ENCODE measurements at regions not wholly inside any gene's neighbourhood (a gene's known extent, or its start where the extent isn't known, plus 50 kb on each side); places are given as distances from the start of the nearest gene placed in this dataset.

DNA sequence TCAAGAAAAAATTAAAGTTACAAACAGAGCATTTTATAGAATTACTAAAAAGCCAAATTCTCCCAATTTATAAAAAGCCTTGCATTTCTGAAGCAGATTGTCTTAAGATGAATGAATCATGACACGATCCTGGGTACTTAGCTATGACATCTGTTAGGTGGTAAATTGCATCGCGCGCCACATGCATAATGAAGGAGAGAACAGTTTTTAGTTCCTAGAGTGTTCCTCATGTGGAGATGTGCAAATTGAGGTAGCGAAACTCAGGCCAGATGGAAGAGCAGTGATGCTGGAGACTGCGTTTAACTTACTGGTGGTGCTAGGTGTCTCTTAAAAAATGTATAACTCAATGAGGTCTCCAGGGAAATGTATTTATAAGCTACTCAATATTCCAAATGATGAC lies 516.1 kb downstream of the EFNA5 start:
- H3K27ac ChIP-seq, result no peak overlapping the region
- H3K27me3 ChIP-seq, result no peaks in the 10 kb centered on the region
- no peak overlapping the region for H3K4me3 ChIP-seq
- H3K36me3 ChIP-seq, result no peaks in the 10 kb centered on the region
- H3K4me1 ChIP-seq, result no peaks in the 10 kb centered on the region
- TF ChIP-seq, protein P1, sequence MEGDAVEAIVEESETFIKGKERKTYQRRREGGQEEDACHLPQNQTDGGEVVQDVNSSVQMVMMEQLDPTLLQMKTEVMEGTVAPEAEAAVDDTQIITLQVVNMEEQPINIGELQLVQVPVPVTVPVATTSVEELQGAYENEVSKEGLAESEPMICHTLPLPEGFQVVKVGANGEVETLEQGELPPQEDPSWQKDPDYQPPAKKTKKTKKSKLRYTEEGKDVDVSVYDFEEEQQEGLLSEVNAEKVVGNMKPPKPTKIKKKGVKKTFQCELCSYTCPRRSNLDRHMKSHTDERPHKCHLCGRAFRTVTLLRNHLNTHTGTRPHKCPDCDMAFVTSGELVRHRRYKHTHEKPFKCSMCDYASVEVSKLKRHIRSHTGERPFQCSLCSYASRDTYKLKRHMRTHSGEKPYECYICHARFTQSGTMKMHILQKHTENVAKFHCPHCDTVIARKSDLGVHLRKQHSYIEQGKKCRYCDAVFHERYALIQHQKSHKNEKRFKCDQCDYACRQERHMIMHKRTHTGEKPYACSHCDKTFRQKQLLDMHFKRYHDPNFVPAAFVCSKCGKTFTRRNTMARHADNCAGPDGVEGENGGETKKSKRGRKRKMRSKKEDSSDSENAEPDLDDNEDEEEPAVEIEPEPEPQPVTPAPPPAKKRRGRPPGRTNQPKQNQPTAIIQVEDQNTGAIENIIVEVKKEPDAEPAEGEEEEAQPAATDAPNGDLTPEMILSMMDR (IDR thresholded peaks at IDR 0.05), result no peak
- H3K9me3 ChIP-seq, result no peaks in the 10 kb centered on the region
- no peak for DNase-seq (ENCODE audit: low spot score)

DNA sequence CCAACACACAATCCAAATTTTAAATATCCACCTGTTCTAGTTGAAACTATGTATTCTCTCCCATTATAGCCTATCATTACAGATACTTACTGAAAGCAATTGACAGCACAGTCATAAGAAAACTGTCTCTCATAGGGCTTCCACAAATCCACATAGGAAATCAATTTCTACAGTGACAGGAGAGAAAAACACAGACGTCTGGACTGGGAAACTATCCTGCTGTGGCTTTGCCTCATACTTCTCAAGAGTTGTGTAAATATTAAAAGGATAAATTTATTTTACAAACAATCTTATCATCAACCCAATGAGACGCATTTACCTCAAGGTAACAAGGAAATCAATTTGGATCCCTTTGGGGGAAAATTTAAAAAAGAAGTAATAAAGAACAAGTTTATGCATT lies 517.5 kb downstream of the EFNA5 start:
- no peak overlapping the region for H3K27ac ChIP-seq
- no peaks in the 10 kb centered on the region for H3K9me3 ChIP-seq
- no peaks in the 10 kb centered on the region for H3K36me3 ChIP-seq
- no peaks in the 10 kb centered on the region for H3K4me1 ChIP-seq
- no peak for DNase-seq (ENCODE audit: low spot score)
- TF ChIP-seq, protein P1 (IDR thresholded peaks at IDR 0.05), result no peak
- H3K4me3 ChIP-seq, result no peak overlapping the region
- H3K27me3 ChIP-seq, result no peaks in the 10 kb centered on the region

DNA sequence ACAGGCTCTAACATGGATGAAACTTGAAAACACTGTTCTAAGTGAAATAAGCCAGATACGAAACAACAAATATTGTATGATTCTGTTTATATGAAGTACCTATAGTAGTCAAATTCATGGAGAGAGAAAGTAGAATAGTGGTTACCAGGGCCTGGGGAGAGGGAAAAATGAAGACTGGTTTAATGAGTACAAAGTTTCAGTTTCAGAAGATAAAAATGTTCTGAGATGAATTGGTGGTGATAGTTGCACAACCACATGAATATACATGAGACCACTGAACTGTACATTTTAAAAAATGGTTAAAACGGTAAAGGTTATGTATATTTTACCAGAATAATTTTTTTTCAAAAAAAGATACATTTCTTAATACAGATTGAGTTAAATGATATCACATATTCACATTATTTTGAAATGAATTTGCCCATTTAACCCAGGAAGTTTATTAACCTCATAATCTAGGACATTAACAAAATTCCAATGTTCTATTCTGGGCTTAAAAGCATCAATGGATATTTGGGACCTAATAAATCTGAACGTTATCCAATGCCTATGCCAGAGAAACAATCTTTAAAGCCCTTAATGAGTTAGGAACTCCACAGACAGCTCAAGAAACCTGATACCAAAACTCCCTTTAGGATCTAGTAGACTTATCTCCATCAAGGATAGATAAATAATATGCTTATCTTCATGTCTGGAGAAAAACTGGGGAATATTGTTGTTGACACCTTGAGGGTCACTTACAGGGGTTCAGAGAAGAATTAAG lies 521.3 kb downstream of the EFNA5 start:
- Histone ChIP-seq H3K4me3 (no peak overlapping the region), H3K9me3 (no peaks in the 10 kb centered on the region), H3K36me3 (no peaks in the 10 kb centered on the region), H3K4me1 (no peaks in the 10 kb centered on the region), H3K27ac (no peak overlapping the region), H3K27me3 (no peaks in the 10 kb centered on the region)
- DNase-seq (ENCODE audit: low spot score), result no peak
- TF ChIP-seq, protein P1 (IDR thresholded peaks at IDR 0.05), result no peak

DNA sequence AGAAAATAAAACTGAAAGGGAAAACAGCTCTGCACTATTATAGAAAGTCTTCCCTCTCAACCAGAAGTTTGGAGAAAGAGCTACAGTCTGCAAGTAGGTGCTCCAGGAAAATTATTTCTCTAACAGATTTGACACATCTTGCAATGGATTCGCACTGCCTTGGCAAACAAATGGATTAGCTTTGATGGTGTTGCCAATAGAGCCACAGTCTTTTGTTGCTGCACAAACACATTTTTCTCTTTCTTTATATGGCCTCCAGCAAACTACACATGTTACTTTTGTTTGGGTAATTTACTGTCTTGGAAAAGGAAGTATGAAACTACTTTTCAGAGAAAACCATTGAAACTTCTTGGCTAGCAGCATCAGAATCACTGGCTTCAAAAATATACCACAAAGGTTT lies 523.1 kb downstream of the EFNA5 start:
- no peak for DNase-seq (ENCODE audit: low spot score)
- TF ChIP-seq, protein P1 (IDR thresholded peaks at IDR 0.05), result no peak
- Histone ChIP-seq H3K9me3 (no peaks in the 10 kb centered on the region), H3K4me1 (no peaks in the 10 kb centered on the region), H3K36me3 (no peaks in the 10 kb centered on the region), H3K27ac (no peak overlapping the region), H3K27me3 (no peaks in the 10 kb centered on the region), H3K4me3 (no peak overlapping the region)

DNA sequence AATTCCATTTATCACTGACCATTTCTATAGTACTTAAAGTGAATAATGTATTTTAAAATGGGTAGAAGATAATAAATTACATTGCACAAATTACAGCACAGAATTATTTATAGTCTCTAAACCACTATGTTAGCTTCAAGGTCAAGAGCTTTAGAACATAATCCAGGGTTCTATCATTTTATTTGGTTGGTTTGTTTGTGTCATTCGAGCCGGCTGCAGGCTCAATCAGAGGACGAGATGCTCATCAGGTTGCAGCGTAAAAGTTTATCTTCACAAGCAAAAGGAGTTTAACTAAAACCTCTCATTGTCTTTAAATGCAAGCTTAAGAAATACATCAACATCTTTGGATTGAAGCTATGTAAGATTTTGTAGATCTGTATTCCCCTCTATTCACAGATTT lies 523.8 kb downstream of the EFNA5 start:
- H3K4me1 ChIP-seq, result no peaks in the 10 kb centered on the region
- no peak for DNase-seq (ENCODE audit: low spot score)
- no peaks in the 10 kb centered on the region for H3K27me3 ChIP-seq
- no peak overlapping the region for H3K27ac ChIP-seq
- H3K4me3 ChIP-seq, result no peak overlapping the region
- no peaks in the 10 kb centered on the region for H3K9me3 ChIP-seq
- no peaks in the 10 kb centered on the region for H3K36me3 ChIP-seq
- TF ChIP-seq, protein P1 (IDR thresholded peaks at IDR 0.05), result no peak

DNA sequence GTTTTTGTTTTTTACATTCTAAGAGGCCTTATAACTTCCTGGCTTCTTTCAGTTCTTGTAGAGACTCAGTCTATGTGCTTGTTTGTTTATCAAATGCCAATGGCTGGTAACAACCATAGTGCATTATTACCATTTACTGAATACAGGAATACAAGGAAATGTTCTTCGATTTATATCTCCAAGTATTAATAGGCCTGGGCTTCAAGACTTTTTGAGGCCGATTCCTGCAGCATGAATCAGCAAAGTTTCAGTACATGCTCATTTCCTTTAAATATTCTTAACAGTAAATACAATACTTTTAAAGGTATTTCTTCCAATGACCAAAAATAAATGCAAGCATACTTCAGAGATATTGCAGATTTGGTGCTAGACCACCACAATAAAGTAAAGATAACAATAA lies 535.3 kb downstream of the EFNA5 start:
- Histone ChIP-seq H3K9me3 (peaks cover 0 to 25% of the 10 kb centered on the region in 2 donors), H3K4me1 (no peaks in the 10 kb centered on the region), H3K27ac (no peak overlapping the region), H3K4me3 (no peak overlapping the region), H3K36me3 (no peaks in the 10 kb centered on the region), H3K27me3 (no peaks in the 10 kb centered on the region)
- TF ChIP-seq, protein P1 (IDR thresholded peaks at IDR 0.05), result no peak
- no peak for DNase-seq (ENCODE audit: low spot score)
